K562 (cell line): ENCODE measurements at regions not wholly inside any gene's neighbourhood (a gene's known extent, or its start where the extent isn't known, plus 50 kb on each side); places are given as distances from the start of the nearest gene placed in this dataset.

ENCODE experiments used
- ATAC-seq: fragments of 200-7000 bp; cut with Tn5 transposase; 3 replicates; pipeline ENCODE4 v1.9.1; 2020; ENCODE audit warnings: moderate library complexity
- BruUV-seq: library from RNA; stranded (reverse); fragments of 400-500 nt; replicated peaks from 2 replicates; lab custom pipeline; 2021; lab: Mats Ljungman, UMichigan
- CTCF ChIA-PET: fragments of 300-600 bp; formaldehyde crosslinking; extraction: SDS; loops from one replicate; lab custom pipeline; 2021; ENCODE audit warnings: low intra/inter-chr PET ratio; lab: Yijun Ruan, JAX
- POLR2A ChIA-PET: fragments of 300-600, 350-650 bp; sonication (Branson Sonifier 250); formaldehyde crosslinking; extraction: SDS; loops from one replicate; lab custom pipeline; 2021; ENCODE audit warnings: antibody characterized with exemption, inconsistent platforms; lab: Yijun Ruan, JAX
- DNase-seq, 4 experiments: peaks; one replicate each; pipeline versions ENCODE4 v3.0.0 to v3.0.0-alpha.2; 2011 to 2018; ENCODE audit warnings: low spot score in 3 of 4, mixed read lengths in 3 of 4; ENCODE audit errors: extremely low read depth in 1 of 4
- FAIRE-seq: peaks from 2 replicates; lab custom pipeline; 2011; peaks lifted over from hg19 to GRCh38; lab: Jason Lieb, UNC
- H2AFZ ChIP-seq: 2 replicates; pipeline ENCODE4 v1.6.0; 2011; ENCODE audit warnings: low read depth, low read length, control low read depth, inconsistent platforms
- H3K27ac ChIP-seq: fragments of 200-600 bp; 3 replicates; pipeline ENCODE4 v1.8.0; 2011; ENCODE audit warnings: low read depth, mild to moderate bottlenecking, control low read depth, inconsistent platforms, low read length, moderate library complexity, mixed read lengths; ENCODE audit errors: extremely low read depth
- H3K27me3 ChIP-seq, 2 experiments: fragments of 300-600 bp in 1 of 2; 2 replicates in 1 of 2; 3 replicates in 1 of 2; pipeline versions ENCODE4 v1.6.0 to v1.8.0; 2011; ENCODE audit warnings: inconsistent platforms in 2 of 2, low read length in 2 of 2, mild to moderate bottlenecking in 1 of 2, mixed read lengths in 1 of 2, moderate library complexity in 1 of 2; ENCODE audit not compliant: control insufficient read depth in 2 of 2, insufficient read depth in 2 of 2
- H3K36me3 ChIP-seq: fragments of 300-600 bp; 3 replicates; pipeline ENCODE4 v1.8.0; 2011; ENCODE audit warnings: mild to moderate bottlenecking, low read length, inconsistent platforms; ENCODE audit not compliant: control insufficient read depth, insufficient read depth
- H3K4me1 ChIP-seq, 2 experiments: fragments of 200-600 bp in 1 of 2; replicated peaks in 1 of 2; 2 replicates in 1 of 2; 3 replicates in 1 of 2; pipeline versions ENCODE4 v1.5.1 to v1.8.0; 2011; ENCODE audit warnings: inconsistent platforms in 2 of 2, low read length in 2 of 2, mild to moderate bottlenecking in 1 of 2, mixed read lengths in 1 of 2, moderate library complexity in 1 of 2; ENCODE audit not compliant: control insufficient read depth in 2 of 2, insufficient read depth in 2 of 2
- H3K4me2 ChIP-seq: 2 replicates; pipeline ENCODE4 v1.6.1; 2011; ENCODE audit warnings: low read length, control low read depth, inconsistent platforms, mixed read lengths; ENCODE audit not compliant: insufficient read depth
- H3K4me3 ChIP-seq: fragments of 200-600 bp; sonication (generic), shearing (Covaris generic); 2 replicates; pipeline ENCODE4 v1.5.1; 2016; ENCODE audit warnings: control low read depth, inconsistent platforms
- H3K79me2 ChIP-seq: fragments of 200-600 bp; 3 replicates; pipeline ENCODE4 v1.8.0; 2011; ENCODE audit warnings: low read length, inconsistent platforms; ENCODE audit not compliant: control insufficient read depth, insufficient read depth
- H3K9ac ChIP-seq, 2 experiments: 2 replicates each; pipeline versions ENCODE4 v1.6.0 to v1.6.1; 2011; ENCODE audit warnings: low read depth in 2 of 2, low read length in 2 of 2, control low read depth in 1 of 2, inconsistent platforms in 1 of 2, mild to moderate bottlenecking in 1 of 2, mixed read lengths in 1 of 2; ENCODE audit not compliant: insufficient read depth in 1 of 2
- H3K9me1 ChIP-seq: one replicate; pipeline ENCODE4 v1.6.0; 2011; ENCODE audit warnings: inconsistent platforms, mild to moderate bottlenecking, low read length, moderate library complexity; ENCODE audit not compliant: control insufficient read depth, insufficient read depth
- H3K9me3 ChIP-seq: replicated peaks from 2 replicates; pipeline ENCODE4 v1.5.1; 2011; ENCODE audit warnings: low read depth, low read length, inconsistent platforms; ENCODE audit not compliant: control insufficient read depth, insufficient read depth
- H4K20me1 ChIP-seq: replicated peaks from 2 replicates; pipeline ENCODE4 v1.6.1; 2011; ENCODE audit warnings: low read length, inconsistent platforms, mixed read lengths; ENCODE audit not compliant: control insufficient read depth, insufficient read depth
- ETS2 ChIP-seq: IDR thresholded peaks from 2 replicates; pipeline ENCODE4 v1.6.1; 2016; ENCODE audit warnings: borderline replicate concordance, missing genetic modification characterization, mild to moderate bottlenecking, moderate library complexity, missing compliant biosample characterization; ENCODE audit not compliant: poor library complexity, severe bottlenecking
- MAFG ChIP-seq: fragments of 450-650 bp; conservative IDR thresholded peaks from 2 replicates; pipeline ENCODE4 v1.6.1; 2016; ENCODE audit warnings: missing genetic modification characterization, missing compliant biosample characterization
- MAFK ChIP-seq: IDR thresholded peaks from 2 replicates; pipeline ENCODE4 v1.6.1; 2011; ENCODE audit warnings: low read length, improper control_type of control experiment
- NRF1 ChIP-seq, 2 experiments: fragments of 450-650 bp; IDR thresholded peaks in 1 of 2; conservative IDR thresholded peaks in 1 of 2; 2 replicates each; pipeline ENCODE4 v1.6.1; 2014; ENCODE audit warnings: mild to moderate bottlenecking in 2 of 2
- RB1 ChIP-seq: fragments of 450-650 bp; IDR thresholded peaks from 2 replicates; pipeline ENCODE4 v1.6.1; 2017; ENCODE audit warnings: low read depth, mild to moderate bottlenecking
- RBM14 ChIP-seq: fragments of 200-400 bp; formaldehyde crosslinking; IDR thresholded peaks from 2 replicates; pipeline ENCODE4 v1.6.1; 2018; ENCODE audit warnings: low read depth, mild to moderate bottlenecking, low read length, moderate library complexity, borderline replicate concordance; ENCODE audit not compliant: insufficient read depth
- XRCC4 ChIP-seq: IDR thresholded peaks from one replicate; pipeline ENCODE4 v1.6.1; 2011; ENCODE audit not compliant: insufficient read depth, insufficient read length; ENCODE audit errors: extremely low read depth
- XRCC5 ChIP-seq: fragments of 200-400 bp; formaldehyde crosslinking; IDR thresholded peaks from 2 replicates; pipeline ENCODE4 v1.6.1; 2017; ENCODE audit warnings: low read depth, mild to moderate bottlenecking, low read length
- ZNF253 ChIP-seq: fragments of 250-450 bp; sonication (Bioruptor Pico); conservative IDR thresholded peaks from 2 replicates; pipeline ENCODE4 v1.6.1; 2021; ENCODE audit warnings: mild to moderate bottlenecking
- WGBS: fragments of 100-300 bp; shearing (Covaris generic); methylation state at CpG from one replicate; pipeline ENCODE4 v1.1.6; 2016; ENCODE audit warnings: low coverage, mixed read lengths; ENCODE audit not compliant: insufficient coverage; ENCODE audit errors: missing lambda C conversion rate; 5-methylcytosine and 5-hydroxymethylcytosine counted together
- in situ Hi-C: fragments of 300-500 bp; cut with MboI; formaldehyde crosslinking; loops from 4 replicates; pipeline ENCODE4 v1.15.0; 2018; ENCODE audit warnings: inconsistent platforms, mixed read lengths
- intact Hi-C: fragments of 100-400 bp; cut with micrococcal nuclease; formaldehyde crosslinking; loops from 2 replicates; pipeline ENCODE4 v1.14.2; 2022
- TF ChIP-seq, protein P1 (sequence below): fragments of 200-800 bp; sonication (Bioruptor generic); IDR thresholded peaks from 2 replicates; pipeline ENCODE4 v1.6.1; 2016; ENCODE audit warnings: missing genetic modification characterization, missing compliant biosample characterization
- TF ChIP-seq, protein P2 (sequence below): fragments of 250-450 bp; sonication (Bioruptor Pico); IDR thresholded peaks from 2 replicates; pipeline ENCODE4 v1.4.0; 2020; ENCODE audit warnings: borderline replicate concordance

GRCh38 chr15:62279041-62279440, 114.0 kb upstream of the C2CD4B start (continued):
- TF ChIP-seq, protein P1, sequence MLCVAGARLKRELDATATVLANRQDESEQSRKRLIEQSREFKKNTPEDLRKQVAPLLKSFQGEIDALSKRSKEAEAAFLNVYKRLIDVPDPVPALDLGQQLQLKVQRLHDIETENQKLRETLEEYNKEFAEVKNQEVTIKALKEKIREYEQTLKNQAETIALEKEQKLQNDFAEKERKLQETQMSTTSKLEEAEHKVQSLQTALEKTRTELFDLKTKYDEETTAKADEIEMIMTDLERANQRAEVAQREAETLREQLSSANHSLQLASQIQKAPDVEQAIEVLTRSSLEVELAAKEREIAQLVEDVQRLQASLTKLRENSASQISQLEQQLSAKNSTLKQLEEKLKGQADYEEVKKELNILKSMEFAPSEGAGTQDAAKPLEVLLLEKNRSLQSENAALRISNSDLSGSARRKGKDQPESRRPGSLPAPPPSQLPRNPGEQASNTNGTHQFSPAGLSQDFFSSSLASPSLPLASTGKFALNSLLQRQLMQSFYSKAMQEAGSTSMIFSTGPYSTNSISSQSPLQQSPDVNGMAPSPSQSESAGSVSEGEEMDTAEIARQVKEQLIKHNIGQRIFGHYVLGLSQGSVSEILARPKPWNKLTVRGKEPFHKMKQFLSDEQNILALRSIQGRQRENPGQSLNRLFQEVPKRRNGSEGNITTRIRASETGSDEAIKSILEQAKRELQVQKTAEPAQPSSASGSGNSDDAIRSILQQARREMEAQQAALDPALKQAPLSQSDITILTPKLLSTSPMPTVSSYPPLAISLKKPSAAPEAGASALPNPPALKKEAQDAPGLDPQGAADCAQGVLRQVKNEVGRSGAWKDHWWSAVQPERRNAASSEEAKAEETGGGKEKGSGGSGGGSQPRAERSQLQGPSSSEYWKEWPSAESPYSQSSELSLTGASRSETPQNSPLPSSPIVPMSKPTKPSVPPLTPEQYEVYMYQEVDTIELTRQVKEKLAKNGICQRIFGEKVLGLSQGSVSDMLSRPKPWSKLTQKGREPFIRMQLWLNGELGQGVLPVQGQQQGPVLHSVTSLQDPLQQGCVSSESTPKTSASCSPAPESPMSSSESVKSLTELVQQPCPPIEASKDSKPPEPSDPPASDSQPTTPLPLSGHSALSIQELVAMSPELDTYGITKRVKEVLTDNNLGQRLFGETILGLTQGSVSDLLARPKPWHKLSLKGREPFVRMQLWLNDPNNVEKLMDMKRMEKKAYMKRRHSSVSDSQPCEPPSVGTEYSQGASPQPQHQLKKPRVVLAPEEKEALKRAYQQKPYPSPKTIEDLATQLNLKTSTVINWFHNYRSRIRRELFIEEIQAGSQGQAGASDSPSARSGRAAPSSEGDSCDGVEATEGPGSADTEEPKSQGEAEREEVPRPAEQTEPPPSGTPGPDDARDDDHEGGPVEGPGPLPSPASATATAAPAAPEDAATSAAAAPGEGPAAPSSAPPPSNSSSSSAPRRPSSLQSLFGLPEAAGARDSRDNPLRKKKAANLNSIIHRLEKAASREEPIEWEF (CRISPR knock-in tag) = no peak
- TF ChIP-seq RBM14 = no peak
- TF ChIP-seq, all 486 proteins: peak for 0

- in situ Hi-C loops (no loop called here), intact Hi-C loops (no loop called here)
Observed at GRCh38 chr15:62280625-62281024, 115.5 kb upstream of the C2CD4B start.

More at GRCh38 chr15:62280625-62281024, 115.5 kb upstream of the C2CD4B start:
- H3K4me2 ChIP-seq = no peak overlapping the region
- peak; percentile 23 for FAIRE-seq
- BruUV-seq = no TSS peak
- DNase-seq = no peak
- H2AFZ ChIP-seq = no peak overlapping the region
- peaks cover 0 to 5% of the 10 kb centered on the region in 2 experiments; a peak in 1 of 5 replicates for H3K27me3 ChIP-seq
- CTCF ChIA-PET = no interaction called here
- no peaks in the 10 kb centered on the region for H3K79me2 ChIP-seq
- H4K20me1 ChIP-seq = no peaks in the 10 kb centered on the region
- TF ChIP-seq MAFK (no peak), XRCC5 (no peak), RB1 (no peak), NRF1 (conservative IDR thresholded peaks at IDR 0.05 in 1 of 2, IDR thresholded peaks at IDR 0.05 in 1 of 2) (no peak), ETS2 (no peak), ZNF253 (no peak), XRCC4 (no peak), MAFG (tag) (no peak)
- TF ChIP-seq, protein P2, sequence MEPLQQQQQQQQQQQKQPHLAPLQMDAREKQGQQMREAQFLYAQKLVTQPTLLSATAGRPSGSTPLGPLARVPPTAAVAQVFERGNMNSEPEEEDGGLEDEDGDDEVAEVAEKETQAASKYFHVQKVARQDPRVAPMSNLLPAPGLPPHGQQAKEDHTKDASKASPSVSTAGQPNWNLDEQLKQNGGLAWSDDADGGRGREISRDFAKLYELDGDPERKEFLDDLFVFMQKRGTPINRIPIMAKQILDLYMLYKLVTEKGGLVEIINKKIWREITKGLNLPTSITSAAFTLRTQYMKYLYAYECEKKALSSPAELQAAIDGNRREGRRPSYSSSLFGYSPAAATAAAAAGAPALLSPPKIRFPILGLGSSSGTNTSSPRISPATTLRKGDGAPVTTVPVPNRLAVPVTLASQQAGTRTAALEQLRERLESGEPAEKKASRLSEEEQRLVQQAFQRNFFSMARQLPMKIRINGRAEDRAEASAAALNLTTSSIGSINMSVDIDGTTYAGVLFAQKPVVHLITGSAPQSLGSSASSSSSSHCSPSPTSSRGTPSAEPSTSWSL (CRISPR knock-in tag) = no peak
- no peaks in the 10 kb centered on the region for H3K9me3 ChIP-seq
- no peaks in the 10 kb centered on the region for H3K9me1 ChIP-seq
- H3K4me3 ChIP-seq = no peak overlapping the region
- H3K27ac ChIP-seq = no peak overlapping the region
- WGBS = 0% methylated on average over 5 of the region's 5 CpGs
- POLR2A ChIA-PET = no interaction called here
- no peak for ATAC-seq
- no peaks in the 10 kb centered on the region for H3K4me1 ChIP-seq
- no peaks in the 10 kb centered on the region for H3K36me3 ChIP-seq
- H3K9ac ChIP-seq = no peak overlapping the region
